Epidermal melanocyte (primary cell): ENCODE measurements at regions not wholly inside any gene's neighbourhood (a gene's known extent, or its start where the extent isn't known, plus 50 kb on each side); places are given as distances from the start of the nearest gene placed in this dataset.

Source experiments
- DNase-seq: peaks from one replicate; pipeline ENCODE4 v3.0.0; 2011; ENCODE audit warnings: low spot score; ENCODE audit not compliant: insufficient read length

- no peak for DNase-seq
Observed at GRCh38 chr2:241924069-241924908, 54.8 kb downstream of the RTP5 start.

GRCh38 chr2:241924909-241925250 is 55.4 kb downstream of the RTP5 start:
- DNase-seq, result no peak

DNA sequence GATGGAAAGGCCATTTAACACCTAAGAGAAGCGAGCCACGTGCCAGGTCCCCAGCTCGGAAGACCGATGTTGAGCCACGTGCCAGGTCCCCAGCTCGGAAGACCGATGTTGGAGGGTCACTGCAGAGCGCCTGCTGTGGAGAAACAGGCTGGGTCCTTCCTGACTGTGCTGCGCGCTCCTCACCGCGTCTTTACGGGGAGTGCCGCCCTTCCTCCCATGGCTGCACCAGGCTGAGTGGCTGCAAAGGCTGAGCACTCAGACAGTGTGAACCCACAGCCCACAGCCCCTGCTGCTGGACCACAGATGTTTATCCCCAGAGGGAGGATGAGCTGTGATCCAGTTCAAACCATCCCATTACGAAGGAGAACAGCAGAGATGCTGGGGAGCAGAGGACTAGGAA is 55.7 kb downstream of the RTP5 start:
- no peak for DNase-seq

DNA sequence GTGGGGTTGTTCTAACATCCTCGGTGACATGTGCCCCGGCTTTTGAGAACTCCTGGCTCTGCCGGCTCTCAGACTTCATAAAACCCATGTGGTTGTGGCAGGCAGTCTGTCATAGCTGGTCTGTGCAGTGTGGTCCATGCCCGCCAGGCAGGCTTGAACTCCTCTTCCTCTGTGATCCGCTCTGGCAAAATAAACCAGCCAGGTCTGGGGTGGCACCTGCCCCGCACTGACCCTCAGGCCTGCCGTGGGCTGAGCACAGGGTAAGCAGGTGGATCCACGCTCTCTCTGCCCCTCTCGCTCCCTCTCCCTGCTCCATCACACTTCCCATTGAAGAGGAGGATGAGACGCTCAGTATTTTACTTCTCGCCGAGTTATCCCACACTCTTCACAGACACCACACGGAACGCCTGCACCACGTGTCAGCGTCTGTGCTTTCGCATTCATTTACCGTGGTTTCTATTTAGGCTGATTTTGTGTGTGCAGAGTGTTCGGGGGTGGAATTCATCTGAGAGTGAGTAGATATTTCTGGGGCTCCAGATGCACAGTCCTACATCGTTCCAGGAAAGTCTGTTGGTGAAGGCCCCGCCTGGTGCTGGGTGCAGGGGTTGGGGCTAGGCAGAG is 56.4 kb downstream of the RTP5 start:
- no peak for DNase-seq

- DNase-seq, result no peak
Observed at GRCh38 chr2:241926541-241927311, 57.2 kb downstream of the RTP5 start.

DNA sequence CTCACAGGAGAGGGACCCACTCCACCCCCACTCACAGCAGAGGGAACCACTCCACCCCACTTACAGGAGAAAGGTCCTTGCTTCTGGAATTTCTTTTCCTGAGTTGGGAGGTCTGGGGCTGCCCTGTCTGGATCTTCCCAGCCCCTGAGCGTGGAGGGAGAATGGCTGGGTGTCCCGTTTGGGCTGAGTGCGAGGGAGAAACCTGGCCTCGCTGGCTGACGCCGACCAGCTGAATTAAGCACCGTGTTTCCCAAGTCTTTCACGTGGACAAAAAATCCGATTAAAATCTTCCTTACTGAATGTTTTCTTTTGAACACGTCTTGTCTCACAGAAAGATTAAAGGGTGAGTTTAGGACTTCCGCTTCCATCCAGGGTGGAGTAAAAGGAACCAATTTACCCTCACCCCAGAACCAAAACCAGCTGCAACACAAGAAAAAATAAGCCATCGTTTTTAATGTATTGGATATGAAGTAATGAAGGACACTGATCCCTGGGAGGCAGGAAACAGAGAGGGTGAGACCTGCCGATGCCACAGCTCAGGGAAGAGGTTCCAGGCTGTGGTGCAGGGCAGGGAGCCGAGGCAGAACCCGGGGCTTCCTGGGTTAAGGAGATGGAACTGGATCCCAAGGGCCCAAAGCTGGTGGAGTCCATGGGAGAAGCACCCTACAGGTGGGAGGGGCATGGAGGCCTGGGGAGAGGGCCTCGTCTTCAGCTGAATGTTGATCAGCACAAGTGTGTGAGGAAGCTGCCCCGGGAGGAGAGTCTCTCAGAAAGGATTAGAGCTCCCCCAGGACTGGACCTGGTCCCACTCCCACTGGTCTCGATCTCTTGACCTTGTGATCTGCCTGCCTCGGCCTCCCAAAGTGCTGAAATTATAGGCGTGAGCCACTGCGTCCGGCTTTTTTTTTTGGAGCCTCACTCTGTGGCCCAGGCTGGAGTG is 60.3 kb downstream of the RTP5 start:
- DNase-seq, result no peak

GRCh38 chr2:241931084-241931975 is 61.8 kb downstream of the RTP5 start:
- DNase-seq, result no peak

DNA sequence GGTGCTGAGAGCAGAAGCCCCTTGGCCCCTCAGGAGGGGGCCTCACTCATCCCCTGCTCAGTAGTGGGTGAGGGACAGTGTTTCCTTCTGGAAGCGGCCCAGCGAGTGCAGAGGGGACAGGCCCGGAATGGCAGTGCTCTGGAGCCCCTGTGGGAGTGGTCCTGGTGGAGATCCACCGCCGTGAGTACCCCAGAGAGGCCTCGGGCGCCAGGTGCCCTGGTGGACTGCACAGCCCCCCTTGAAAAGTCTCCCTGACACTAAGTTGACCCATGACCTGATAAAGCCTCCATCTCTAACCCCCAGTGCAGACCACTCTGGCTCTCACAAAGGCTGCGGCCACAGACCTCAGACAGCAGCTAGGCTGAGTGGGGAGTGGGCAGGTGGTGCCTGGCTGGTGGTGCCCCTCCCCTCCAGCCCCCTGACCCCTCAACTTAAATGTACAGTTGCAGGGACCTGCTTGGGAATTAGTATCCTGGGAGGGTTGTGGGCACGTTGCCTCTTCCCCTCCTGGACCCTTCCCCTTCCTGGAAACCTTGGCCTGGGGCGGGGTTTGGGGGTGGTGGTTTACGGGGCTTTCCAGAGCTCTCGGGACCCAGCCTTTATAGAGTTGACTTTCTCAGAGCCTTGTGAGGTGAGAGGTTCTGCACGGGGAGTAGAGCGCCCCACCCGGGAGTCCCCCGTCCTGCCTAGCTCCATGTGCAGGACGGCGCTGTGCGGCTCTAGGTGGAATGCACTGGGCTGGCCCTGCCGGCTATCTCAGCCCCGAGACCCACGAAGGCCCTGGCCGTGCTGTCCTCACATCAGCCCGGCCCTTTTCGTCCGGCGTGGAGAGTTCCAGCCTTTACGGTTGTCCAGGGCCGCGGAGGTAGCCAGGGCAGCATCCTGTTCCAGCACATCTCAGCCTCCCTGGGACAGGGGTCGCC is 62.7 kb downstream of the RTP5 start:
- no peak for DNase-seq

GRCh38 chr2:241932899-241933178 is 63.3 kb downstream of the RTP5 start:
- no peak for DNase-seq

DNA sequence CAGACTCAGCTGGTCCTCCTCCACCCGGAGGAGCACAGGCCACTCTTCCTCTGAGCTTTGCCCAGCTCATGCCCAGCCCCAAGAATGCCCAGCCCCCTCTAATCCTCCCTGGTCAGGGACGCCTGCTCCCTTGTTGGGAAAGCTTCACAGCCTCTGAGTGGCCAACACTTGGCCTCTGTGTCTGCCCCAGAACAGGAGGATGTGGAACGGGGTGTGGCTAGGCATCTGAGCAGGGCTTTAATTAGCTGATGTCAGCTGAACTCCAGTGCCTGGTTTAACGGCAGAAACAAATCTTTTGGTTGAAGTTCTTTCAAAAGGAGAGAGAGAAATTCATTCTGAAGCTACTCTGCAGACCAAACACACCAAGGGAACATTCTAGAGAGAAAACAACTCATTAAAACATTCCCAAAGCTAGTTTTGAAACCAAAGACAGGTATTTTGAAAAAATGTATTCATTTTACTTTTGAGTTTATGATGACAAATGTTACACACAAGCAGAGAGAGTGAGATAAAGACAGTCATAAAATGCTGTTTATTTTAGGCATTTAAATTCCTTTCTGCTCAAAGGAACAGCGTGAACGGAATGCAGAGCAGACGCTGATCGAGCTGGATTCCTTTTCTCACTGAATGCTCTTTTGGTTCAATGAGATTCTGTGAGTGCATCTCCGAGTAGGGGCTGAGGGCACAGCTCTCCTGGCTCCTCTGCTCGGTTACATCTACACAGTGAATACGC is 63.8 kb downstream of the RTP5 start:
- no peak for DNase-seq

- no peak for DNase-seq
Observed at GRCh38 chr2:241935314-241935713, 65.8 kb downstream of the RTP5 start.

GRCh38 chr2:241935774-241936173 is 66.2 kb downstream of the RTP5 start:
- DNase-seq, result no peak

- DNase-seq, result no peak
Observed at GRCh38 chr2:241936457-241937133, 67.1 kb downstream of the RTP5 start.

DNA sequence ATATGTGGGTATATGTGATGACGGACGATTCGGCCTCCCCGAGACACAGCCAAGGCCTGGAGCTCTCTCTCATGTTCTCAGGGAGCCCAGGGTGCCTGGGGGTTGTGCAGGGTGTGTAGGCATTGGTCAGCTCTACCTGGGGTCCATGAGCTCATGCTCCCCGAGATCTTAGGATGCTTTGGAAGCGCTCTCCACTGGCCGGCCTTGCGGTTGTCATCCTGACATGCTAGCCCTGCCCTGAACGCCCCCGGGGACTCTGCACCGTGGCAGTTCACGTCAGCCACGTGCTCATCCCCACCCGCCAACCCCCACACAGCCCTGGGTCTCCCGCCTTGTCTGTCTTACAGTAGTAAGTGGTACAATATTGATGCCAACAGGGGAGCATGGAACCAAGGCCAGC is 67.8 kb downstream of the RTP5 start:
- no peak for DNase-seq

DNA sequence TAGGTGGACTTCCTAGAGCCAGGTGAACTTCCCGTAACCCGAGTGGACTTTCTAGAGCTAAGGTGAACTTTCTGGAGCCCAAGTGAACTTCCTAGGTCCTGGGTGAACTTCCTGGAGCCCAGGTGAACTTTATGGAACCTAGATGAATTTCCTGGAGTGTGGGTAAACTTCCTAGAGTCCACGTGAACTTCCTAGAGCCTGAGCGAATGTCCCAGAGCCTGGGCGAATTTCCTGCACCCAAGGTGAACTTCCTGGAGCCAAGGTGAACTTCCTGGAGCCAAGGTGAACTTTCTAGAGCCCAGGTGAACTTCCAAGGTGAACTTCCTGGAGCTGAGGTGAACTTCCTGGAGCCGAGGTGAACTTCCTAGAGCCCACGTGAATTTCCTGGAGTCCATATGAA is 70.0 kb downstream of the RTP5 start:
- DNase-seq, result no peak

DNA sequence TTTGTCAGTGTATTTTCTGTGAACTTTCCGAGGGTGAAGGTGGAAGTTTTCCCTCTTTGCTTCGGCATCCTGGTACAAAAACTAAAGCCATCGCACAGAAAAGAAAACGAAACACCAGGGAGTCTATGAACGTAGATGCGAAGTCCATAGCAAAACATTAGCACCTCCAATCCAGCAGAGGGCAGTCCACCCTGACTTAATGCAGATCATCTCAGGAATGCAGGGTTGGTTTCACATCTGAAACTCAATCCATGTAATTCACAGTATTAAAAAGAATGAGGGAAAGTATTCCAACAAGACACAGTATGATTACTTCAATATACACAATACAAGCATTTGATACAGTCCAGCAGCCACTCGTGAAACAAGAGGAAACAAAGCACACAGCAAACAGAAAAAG is 70.8 kb downstream of the RTP5 start:
- no peak for DNase-seq

- no peak for DNase-seq
Observed at GRCh38 chr2:241941691-241942301, 72.3 kb downstream of the RTP5 start.
